HG03457 (cell line): ENCODE measurements at regions not wholly inside any gene's neighbourhood (a gene's known extent, or its start where the extent isn't known, plus 50 kb on each side); places are given as distances from the start of the nearest gene placed in this dataset.
"Not testable (repeated sequence)": the region's sequence is repeated elsewhere in the genome, so short reads cannot be mapped to it uniquely, and the experiment has no call there.

Experiments used
- ATAC-seq: cut with Tn5 transposase; IDR thresholded peaks from one replicate; pipeline ENCODE4 v1.9.1; 2021; ENCODE audit warnings: moderate number of reproducible peaks; ENCODE audit not compliant: unreplicated experiment

DNA sequence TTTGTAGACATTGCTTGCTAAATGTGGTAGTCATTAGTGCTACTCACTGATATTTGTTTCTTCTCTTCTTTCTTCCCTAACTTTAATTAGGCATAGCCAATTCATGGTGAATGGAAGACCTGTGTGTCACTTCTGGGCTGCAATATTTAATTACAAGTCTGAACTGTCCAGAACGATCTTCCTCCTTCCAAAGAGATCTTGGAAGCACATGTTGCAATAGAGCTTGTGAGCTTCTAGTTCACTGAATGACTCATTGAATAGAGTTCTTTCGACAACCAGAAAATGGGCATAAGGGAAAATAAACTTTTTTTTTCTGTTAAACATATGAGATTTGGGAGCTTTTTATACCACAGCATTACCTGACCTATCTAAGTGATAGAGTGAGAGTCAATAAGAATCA, 1264.6 kb downstream of the PCDH9 start:
- no peak for ATAC-seq

DNA sequence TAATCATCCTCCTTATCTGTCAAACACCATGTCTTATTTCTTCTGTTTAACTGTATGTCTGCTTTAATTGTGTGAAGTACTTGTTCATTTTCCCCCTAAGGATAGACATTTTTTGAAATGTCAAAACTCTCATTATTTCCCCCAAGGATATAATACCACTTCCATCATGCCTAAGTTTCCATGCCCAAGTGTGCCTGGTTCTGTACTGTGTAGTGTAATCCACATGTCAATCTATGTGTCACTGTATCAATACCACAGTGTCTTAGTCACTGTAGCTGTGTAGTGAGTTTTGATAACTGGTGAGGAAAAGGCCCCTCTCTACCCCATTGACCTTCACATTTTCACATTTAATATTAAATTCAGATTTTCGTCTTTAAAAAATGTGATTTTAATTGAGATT, 1265.5 kb downstream of the PCDH9 start:
- ATAC-seq, result no peak

DNA sequence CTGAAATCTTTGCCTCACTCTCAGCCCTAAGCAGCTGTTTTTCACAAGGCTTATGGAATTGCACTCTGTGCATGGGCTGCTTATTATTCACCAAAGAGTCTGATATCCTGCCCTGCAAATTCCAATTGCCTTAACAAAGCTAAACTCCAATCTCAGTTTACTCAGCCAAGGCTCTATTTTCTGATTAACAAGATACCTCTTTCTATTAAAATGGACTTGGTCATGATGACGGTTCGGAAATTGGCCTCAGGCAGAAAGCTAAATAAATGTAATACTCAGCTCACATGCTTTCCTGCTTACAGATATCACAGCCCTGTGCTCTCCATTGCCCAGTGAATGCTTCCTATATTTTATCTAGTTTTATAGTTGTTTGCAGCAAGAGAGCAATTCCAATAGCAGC, 1270.8 kb downstream of the PCDH9 start:
- no peak for ATAC-seq

GRCh38 chr13:65946387-65946786, 1283.7 kb downstream of the PCDH9 start:
- ATAC-seq, result no peak

- no peak for ATAC-seq
Observed at GRCh38 chr13:65943708-65944107, 1286.4 kb downstream of the PCDH9 start.

GRCh38 chr13:65943024-65943423, 1287.1 kb downstream of the PCDH9 start:
- ATAC-seq, result no peak

DNA sequence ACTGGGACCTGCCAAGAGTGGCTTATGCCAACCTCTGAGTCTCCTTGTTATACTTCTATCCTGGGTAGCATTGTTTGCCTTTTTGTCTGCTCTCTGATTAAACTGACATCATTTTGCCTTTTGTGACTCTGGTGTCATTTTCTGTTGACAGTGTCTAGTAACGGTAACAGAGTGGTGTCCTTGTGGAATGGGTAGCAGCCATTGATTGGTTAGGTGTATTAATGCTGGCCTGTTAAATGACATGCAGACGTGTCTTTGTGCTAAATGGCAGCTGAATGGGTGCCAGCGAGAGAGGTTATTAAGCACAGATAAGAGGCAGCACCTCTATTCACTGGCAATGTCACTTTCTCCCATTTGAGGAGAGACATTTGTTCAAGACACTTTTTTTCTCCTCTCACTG, 1289.4 kb downstream of the PCDH9 start:
- no peak for ATAC-seq

DNA sequence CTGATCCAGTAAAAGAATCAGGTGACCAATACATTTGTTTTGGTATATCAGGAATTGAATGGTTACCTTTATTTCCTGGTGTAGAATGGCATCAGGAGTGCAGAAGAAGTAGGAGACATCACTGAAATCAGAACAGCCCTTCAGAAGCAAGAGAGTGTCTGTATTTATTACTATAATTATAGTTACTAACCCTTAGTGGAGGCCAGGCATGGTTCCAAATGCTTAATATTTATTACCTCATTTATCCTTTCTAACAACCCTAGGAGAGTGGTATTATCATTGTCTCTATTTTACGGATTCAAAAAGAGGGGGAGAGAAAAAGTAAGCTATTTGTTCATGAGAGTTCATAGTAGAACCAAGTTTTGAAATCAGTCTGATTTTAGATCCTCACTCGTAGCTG, 1292.9 kb downstream of the PCDH9 start:
- ATAC-seq, result no peak

GRCh38 chr13:65936249-65936648, 1293.9 kb downstream of the PCDH9 start:
- ATAC-seq, result no peak

- no peak for ATAC-seq
Observed at GRCh38 chr13:65932587-65933239, 1297.4 kb downstream of the PCDH9 start.

DNA sequence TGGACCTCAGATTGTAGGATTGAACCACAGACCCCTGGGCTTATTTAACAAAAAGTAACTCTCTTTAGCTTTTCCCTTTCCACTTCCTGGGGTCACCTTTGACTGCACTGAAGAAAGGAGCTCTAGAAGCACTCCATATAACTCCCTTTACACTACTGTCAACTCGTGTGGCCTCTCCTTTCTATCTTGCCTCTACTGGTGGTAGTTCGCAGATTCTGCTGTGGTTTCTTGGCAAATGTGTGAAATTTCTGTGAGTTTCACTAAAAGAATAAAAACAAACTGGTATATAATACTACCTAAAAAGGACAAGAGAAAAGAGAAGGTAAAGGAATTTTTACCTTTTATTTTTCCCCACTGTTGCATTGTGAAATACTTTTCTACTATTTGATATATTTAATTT, 1298.1 kb downstream of the PCDH9 start:
- no peak for ATAC-seq

DNA sequence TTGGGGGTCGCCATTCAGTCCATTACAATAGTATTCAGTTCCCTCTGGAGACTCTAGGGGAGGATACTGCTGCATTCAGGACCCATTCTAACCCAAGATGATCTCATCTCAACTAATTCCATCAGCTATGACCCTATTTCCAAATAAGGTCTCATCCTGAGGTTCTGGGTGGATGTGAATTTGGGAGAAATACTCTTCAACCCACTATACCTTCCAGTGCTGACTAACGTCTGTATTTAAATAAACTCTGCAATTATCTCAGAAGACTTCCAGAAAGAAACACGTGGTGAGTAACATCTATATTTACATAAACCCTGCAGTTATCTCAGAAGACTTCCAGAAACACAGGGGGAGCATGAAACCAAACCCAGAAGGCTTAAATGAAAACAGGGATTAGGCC, 1300.7 kb downstream of the PCDH9 start:
- ATAC-seq, result no peak

- ATAC-seq, result peak; percentile 69
Observed at GRCh38 chr13:65926750-65927171, 1303.4 kb downstream of the PCDH9 start.

- ATAC-seq, result not testable (repeated sequence)
Observed at GRCh38 chr13:65922846-65923245, 1307.3 kb downstream of the PCDH9 start.

DNA sequence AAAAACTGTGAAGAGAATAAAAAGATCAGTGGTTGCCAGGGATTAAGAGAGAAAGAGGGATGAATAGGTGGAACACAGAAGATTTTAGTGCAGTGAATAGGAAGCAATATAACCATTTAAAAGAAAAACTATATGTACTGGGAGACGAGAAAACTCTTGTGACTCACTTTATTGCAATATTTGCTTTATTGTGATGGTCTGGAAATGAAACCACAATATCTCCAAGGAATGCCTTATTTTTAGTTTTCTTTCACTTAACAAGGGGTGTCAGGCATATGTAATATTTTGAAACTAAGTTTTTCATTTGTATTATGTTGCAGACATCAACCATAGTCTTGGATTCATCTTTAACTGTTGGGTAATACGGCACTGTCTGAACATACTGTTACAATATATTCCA, 1308.2 kb downstream of the PCDH9 start:
- no peak for ATAC-seq

- no peak for ATAC-seq
Observed at GRCh38 chr13:65917731-65918130, 1312.4 kb downstream of the PCDH9 start.

- ATAC-seq, result no peak
Observed at GRCh38 chr13:65915195-65915594, 1314.9 kb downstream of the PCDH9 start.

GRCh38 chr13:65914716-65915115, 1315.4 kb downstream of the PCDH9 start:
- ATAC-seq, result no peak

DNA sequence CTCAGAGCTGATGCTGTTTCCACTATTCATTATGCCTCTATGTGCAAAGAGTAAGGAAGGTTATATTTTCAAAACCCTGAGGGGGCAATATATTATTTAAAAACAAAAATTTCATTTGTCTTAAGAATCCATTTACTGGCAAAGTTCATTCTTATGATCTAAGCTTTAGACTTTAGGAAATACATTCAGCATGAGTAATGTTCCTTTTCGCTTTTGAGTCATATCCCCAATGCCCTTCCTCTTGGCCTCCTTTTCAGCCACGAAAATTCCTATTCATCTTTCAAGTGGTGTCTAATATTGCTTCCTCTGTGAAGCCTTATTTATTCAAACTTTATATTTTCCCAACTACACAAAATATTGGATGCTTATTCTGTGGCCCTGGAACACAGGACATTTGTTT, 1317.0 kb downstream of the PCDH9 start:
- ATAC-seq, result no peak

DNA sequence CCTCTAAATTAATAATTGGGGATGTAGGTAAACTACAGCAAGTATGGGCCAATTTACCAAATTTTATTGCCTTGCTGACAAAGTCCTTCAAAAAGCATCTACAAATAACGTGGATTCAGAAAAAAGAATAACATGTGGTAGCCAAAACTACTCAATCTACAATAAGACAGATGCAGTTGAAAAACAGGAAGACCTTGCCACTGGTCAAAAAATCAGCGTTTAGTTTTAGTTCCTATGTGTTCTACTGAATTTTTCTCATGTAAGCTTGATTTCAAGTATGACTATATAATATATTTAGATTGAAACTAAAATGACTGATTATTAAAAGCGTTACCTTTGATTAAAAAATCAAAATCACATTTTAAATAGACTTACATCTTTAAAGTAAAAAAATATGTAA, 1317.6 kb downstream of the PCDH9 start:
- no peak for ATAC-seq

DNA sequence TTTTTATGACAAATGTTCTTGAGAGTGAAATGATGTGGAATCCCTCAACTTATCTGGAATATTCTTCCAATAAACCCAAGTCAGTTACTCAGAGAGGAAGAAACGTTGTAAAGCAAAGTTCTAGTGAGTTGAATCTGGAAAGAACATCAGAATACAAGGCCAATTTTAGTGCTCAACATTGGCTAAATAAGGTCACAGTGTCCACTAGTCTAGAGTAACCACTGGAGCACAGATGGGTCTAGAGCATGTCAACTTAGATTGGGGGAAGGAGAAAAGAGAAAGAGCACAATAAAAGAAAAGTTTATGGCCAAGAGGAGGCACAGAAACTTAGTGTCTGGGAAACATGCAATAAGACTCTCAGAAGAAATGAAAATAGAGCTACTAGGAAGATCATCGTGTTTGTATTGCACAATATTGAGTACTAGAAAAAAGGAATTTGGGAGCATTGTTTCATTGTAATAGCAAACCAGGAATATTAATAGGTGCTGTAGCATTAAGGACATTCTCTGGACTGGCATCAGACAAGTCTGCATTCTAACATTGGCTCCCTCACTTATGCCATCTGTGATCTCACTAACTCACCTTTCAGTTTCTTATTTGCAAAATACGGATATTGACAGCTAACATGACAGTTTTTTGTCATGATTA, 1318.5 kb downstream of the PCDH9 start:
- ATAC-seq, result no peak

DNA sequence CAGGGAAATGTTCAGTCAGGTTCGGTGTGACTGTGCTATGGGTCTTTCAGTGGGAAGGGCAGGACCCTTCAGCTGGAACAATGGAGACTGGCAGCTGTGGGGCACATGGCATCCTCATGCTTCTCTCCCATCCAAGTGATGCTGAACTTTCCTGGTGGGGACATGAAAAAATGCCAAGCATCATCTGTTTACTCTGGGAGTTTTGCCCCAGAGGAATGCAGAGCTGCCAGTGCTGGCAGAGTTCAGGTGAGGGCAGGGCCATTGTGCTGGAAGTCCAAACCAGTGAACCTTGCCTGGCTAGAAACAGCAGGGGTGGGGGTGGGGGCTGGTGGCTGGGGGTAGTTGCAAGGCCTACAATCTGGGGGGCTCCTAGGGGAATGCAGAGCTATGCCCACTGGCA, 1320.6 kb downstream of the PCDH9 start:
- no peak for ATAC-seq
